Mesothelial cell of epicardium (in vitro differentiated cells): ENCODE measurements at regions not wholly inside any gene's neighbourhood (a gene's known extent, or its start where the extent isn't known, plus 50 kb on each side); places are given as distances from the start of the nearest gene placed in this dataset.
"Not testable (repeated sequence)": the region's sequence is repeated elsewhere in the genome, so short reads cannot be mapped to it uniquely, and the experiment has no call there.

Source experiments
- DNase-seq, 2 experiments: peaks; one replicate each; pipeline ENCODE4 v3.0.0; 2021; ENCODE audit warnings: low spot score in 2 of 2; ENCODE audit not compliant: unreplicated experiment in 2 of 2
- H3K27ac Mint-ChIP-seq: 2 replicates; pipeline ENCODE4 v1.8.0; 2021; ENCODE audit warnings: mixed read lengths
- H3K27me3 Mint-ChIP-seq: 2 replicates; pipeline ENCODE4 v1.8.0; 2021; ENCODE audit warnings: low read depth, mixed read lengths
- H3K36me3 Mint-ChIP-seq: 2 replicates; pipeline ENCODE4 v1.8.0; 2021; ENCODE audit warnings: mixed read lengths
- H3K4me1 Mint-ChIP-seq: 2 replicates; pipeline ENCODE4 v1.8.0; 2021; ENCODE audit warnings: mixed read lengths
- H3K4me3 Mint-ChIP-seq: 2 replicates; pipeline ENCODE4 v1.8.0; 2021; ENCODE audit warnings: mild to moderate bottlenecking, moderate library complexity, mixed read lengths
- H3K9me3 Mint-ChIP-seq: 2 replicates; pipeline ENCODE4 v1.8.0; 2021; ENCODE audit warnings: mixed read lengths
- CTCF ChIP-seq: fragments of 200-600 bp; sonication (generic); IDR thresholded peaks from one replicate; pipeline ENCODE4 v1.5.0; 2021; ENCODE audit warnings: antibody characterized with exemption; ENCODE audit not compliant: unreplicated experiment

DNA sequence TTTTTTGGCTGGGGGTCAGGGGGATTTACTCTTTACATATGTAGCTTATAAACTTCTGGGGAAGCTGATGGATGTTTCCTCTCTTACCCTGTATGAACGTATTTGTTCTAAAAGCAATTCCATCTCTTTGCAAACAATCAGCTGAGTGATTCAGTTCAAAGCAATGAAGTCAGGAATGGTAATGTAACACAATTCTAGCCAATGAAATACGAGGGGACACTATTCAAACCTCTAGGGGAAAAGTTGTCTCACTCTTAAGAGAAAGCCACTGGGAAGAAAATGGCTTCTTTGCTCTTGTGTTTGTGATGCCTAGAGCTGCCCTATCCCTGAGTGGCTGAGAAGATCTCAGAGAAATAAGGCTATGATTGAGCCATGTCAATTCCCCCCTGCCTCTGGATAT is 134.8 kb upstream of the SEMA3C start:
- Mint-ChIP-seq H3K36me3 (peaks cover 15% of the 10 kb centered on the region), H3K27ac (no peak overlapping the region), H3K9me3 (peaks cover 33% of the 10 kb centered on the region), H3K4me3 (no peak overlapping the region), H3K4me1 (peaks cover 12% of the 10 kb centered on the region), H3K27me3 (no peaks in the 10 kb centered on the region)
- no peak for TF ChIP-seq CTCF
- DNase-seq, result no peak

DNA sequence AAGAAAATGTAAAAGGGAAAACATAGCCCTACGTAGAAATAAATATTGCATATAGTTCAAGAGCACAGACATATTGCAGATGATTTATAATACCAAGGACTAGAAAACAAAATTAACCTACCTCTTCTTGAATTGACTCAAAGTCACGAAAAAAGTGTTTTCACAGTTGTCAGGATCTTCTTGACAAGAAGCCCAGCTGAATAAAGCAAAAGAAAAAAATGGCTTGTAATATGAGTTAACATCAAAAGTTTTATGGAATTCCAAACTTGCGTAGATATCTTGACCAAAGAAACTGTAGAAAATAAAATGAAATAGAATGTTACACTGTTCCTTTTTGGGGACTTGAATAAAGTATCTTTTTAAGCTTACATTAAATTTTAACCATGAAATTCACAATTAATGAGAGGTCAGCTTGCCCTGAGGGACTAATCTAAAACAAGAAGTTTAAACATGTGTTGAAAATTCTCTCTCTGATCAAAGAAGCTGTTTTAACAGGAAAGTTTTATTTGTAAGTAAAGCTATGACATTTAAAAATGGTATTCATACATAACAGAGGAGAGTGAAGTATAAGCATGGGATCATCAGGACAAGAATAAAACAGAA is 133.1 kb upstream of the SEMA3C start:
- Mint-ChIP-seq H3K36me3 (peaks cover 22% of the 10 kb centered on the region), H3K4me3 (no peak overlapping the region), H3K9me3 (peaks cover 43% of the 10 kb centered on the region), H3K27ac (peak overlapping the region; percentile 86), H3K27me3 (no peaks in the 10 kb centered on the region), H3K4me1 (peaks cover 12% of the 10 kb centered on the region)
- DNase-seq, result no peak
- TF ChIP-seq CTCF, result no peak

DNA sequence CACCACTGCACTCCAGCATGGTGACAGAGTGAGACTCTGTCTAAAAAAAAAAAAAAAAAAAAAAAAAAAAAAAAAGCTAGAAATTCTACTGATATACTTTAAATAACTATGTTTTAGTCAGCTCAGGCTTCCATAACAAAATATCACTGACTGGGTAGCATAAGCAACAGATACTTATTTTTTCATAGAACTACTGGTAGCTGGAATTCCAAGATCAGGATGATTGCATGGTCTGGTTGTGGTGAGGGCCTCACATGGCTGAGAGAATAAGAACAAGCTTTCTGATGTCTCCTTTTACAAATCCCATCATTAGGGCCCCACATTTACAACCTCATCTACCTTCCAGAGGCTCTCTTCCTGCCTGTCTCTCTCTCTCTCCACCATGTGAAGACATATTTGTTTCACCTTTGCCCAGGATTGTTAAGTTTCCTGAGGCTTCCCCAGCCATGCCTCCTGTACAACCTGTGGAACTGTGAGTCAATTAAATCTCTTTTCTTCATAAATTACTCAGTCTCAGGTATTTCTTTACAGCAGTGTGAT is 126.7 kb upstream of the SEMA3C start:
- no peaks in the 10 kb centered on the region for H3K4me1 Mint-ChIP-seq
- H3K4me3 Mint-ChIP-seq, result no peak overlapping the region
- no peak overlapping the region for H3K27ac Mint-ChIP-seq
- no peaks in the 10 kb centered on the region for H3K27me3 Mint-ChIP-seq
- H3K36me3 Mint-ChIP-seq, result peaks cover 27% of the 10 kb centered on the region
- H3K9me3 Mint-ChIP-seq, result peaks cover 51% of the 10 kb centered on the region
- no peak for TF ChIP-seq CTCF
- DNase-seq, result no peak

GRCh38 chr7:81042646-81043045 is 123.8 kb upstream of the SEMA3C start:
- Mint-ChIP-seq H3K36me3 (peaks cover 12% of the 10 kb centered on the region), H3K9me3 (peaks cover 30% of the 10 kb centered on the region)
- H3K27ac Mint-ChIP-seq, H3K4me3 Mint-ChIP-seq, DNase-seq, H3K27me3 Mint-ChIP-seq, H3K4me1 Mint-ChIP-seq: not testable (repeated sequence)

GRCh38 chr7:81040496-81040895 is 121.6 kb upstream of the SEMA3C start:
- H3K27ac Mint-ChIP-seq, result no peak overlapping the region
- H3K4me1 Mint-ChIP-seq, result peaks cover 14% of the 10 kb centered on the region
- peaks cover 3% of the 10 kb centered on the region for H3K36me3 Mint-ChIP-seq
- DNase-seq, result no peak
- no peak for TF ChIP-seq CTCF
- peaks cover 12% of the 10 kb centered on the region for H3K9me3 Mint-ChIP-seq
- H3K4me3 Mint-ChIP-seq, result no peak overlapping the region
- H3K27me3 Mint-ChIP-seq, result no peaks in the 10 kb centered on the region

DNA sequence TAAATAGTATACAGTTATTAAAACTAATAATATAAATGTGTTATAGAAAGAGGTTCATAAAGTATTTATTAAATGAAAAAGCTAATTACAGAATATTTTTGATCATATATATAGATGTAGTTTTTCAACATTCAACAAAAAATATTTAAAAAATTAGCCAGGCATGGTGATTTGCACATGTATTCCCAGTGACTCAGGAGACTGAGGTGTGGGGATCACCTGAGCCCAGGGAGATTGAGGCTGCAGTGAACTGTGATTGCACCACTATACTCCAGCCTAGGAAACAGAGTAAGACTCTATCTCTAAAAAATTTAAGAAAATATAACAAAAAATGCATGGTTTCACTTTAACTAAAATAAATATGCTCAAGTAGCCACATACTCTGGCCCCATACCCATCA is 118.0 kb upstream of the SEMA3C start:
- peak overlapping the region; percentile 87 for H3K27ac Mint-ChIP-seq
- TF ChIP-seq CTCF, result no peak
- no peaks in the 10 kb centered on the region for H3K27me3 Mint-ChIP-seq
- DNase-seq, result no peak
- no peaks in the 10 kb centered on the region for H3K36me3 Mint-ChIP-seq
- H3K4me3 Mint-ChIP-seq, result no peak overlapping the region
- H3K4me1 Mint-ChIP-seq, result peaks cover 19% of the 10 kb centered on the region
- H3K9me3 Mint-ChIP-seq, result peaks cover 4% of the 10 kb centered on the region
